ENCODE measurements at regions not wholly inside any gene's neighbourhood (a gene's known extent, or its start where the extent isn't known, plus 50 kb on each side); places are given as distances from the start of the nearest gene placed in this dataset.
"Not testable (repeated sequence)": the region's sequence is repeated elsewhere in the genome, so short reads cannot be mapped to it uniquely, and the experiment has no call there.

GRCh38 chr4:29326004-29326403 is 1394.2 kb upstream of the PCDH7 start:
- H3K4me3 Mint-ChIP-seq = no peak overlapping the region
- H3K4me1 Mint-ChIP-seq = no peaks in the 10 kb centered on the region
- no peak overlapping the region for H3K4me3 ChIP-seq (ENCODE audit: low read length in 2 of 2)
- H3K36me3 Mint-ChIP-seq = no peaks in the 10 kb centered on the region
- POLR2A ChIA-PET (ENCODE audit: partially characterized antibody) = no interaction called here
- DNase-seq = no peak
- CTCF ChIA-PET (ENCODE audit: partially characterized antibody) = no interaction called here
- no peaks in the 10 kb centered on the region for H3K27me3 ChIP-seq (ENCODE audit: insufficient read depth, low read length)
- H3K9me3 ChIP-seq (ENCODE audit: control insufficient read depth in 1 of 2, low read length in 2 of 2) = peaks cover 0 to 5% of the 10 kb centered on the region in 2 donors
- H3K4me1 ChIP-seq (ENCODE audit: insufficient read depth, low read length) = no peaks in the 10 kb centered on the region
- peaks cover 3 to 19% (median 9%) of the 10 kb centered on the region in 8 donors for H3K9me3 Mint-ChIP-seq
- intact Hi-C loops (cut with micrococcal nuclease) = no loop called here
- no peak overlapping the region for H3K27ac ChIP-seq (ENCODE audit: low read depth, low read length)
- no peaks in the 10 kb centered on the region for H3K27me3 Mint-ChIP-seq
- no peaks in the 10 kb centered on the region for H3K36me3 ChIP-seq (ENCODE audit: insufficient read depth, low read length)
- H3K27ac Mint-ChIP-seq = no peak overlapping the region

- POLR2A ChIA-PET (ENCODE audit: partially characterized antibody) = no interaction called here
- H3K9me3 Mint-ChIP-seq = peaks cover 2 to 18% (median 11%) of the 10 kb centered on the region in 8 donors
- no peaks in the 10 kb centered on the region for H3K36me3 ChIP-seq (ENCODE audit: insufficient read depth, low read length)
- CTCF ChIA-PET (ENCODE audit: partially characterized antibody) = no interaction called here
- H3K27ac ChIP-seq (ENCODE audit: low read depth, low read length) = no peak overlapping the region
- H3K9me3 ChIP-seq (ENCODE audit: control insufficient read depth in 1 of 2, low read length in 2 of 2) = peaks cover 0 to 5% of the 10 kb centered on the region in 2 donors
- H3K4me1 ChIP-seq (ENCODE audit: insufficient read depth, low read length) = no peaks in the 10 kb centered on the region
- no peaks in the 10 kb centered on the region for H3K4me1 Mint-ChIP-seq
- H3K4me3 Mint-ChIP-seq = no peak overlapping the region
- H3K27ac Mint-ChIP-seq = no peak overlapping the region
- H3K4me3 ChIP-seq (ENCODE audit: low read length in 2 of 2) = no peak overlapping the region
- H3K27me3 Mint-ChIP-seq = no peaks in the 10 kb centered on the region
- H3K27me3 ChIP-seq (ENCODE audit: insufficient read depth, low read length) = no peaks in the 10 kb centered on the region
- no peaks in the 10 kb centered on the region for H3K36me3 Mint-ChIP-seq
- intact Hi-C loops (cut with micrococcal nuclease) = no loop called here
- no peak for DNase-seq
Observed at GRCh38 chr4:29326816-29327215, 1393.4 kb upstream of the PCDH7 start.

- H3K9me3 ChIP-seq (ENCODE audit: control insufficient read depth in 1 of 2, low read length in 2 of 2) = no peaks in the 10 kb centered on the region
- Mint-ChIP-seq H3K27ac (no peak overlapping the region), H3K9me3 (peaks cover 2 to 22% (median 8%) of the 10 kb centered on the region in 8 donors), H3K4me3 (no peak overlapping the region), H3K27me3 (no peaks in the 10 kb centered on the region), H3K36me3 (no peaks in the 10 kb centered on the region), H3K4me1 (no peaks in the 10 kb centered on the region)
- DNase-seq = no peak
- H3K4me1 ChIP-seq (ENCODE audit: insufficient read depth, low read length) = no peaks in the 10 kb centered on the region
- intact Hi-C loops (cut with micrococcal nuclease) = no loop called here
- CTCF ChIA-PET (ENCODE audit: partially characterized antibody) = no interaction called here
- POLR2A ChIA-PET (ENCODE audit: partially characterized antibody) = no interaction called here
- H3K36me3 ChIP-seq (ENCODE audit: insufficient read depth, low read length) = no peaks in the 10 kb centered on the region
- no peaks in the 10 kb centered on the region for H3K27me3 ChIP-seq (ENCODE audit: insufficient read depth, low read length)
- H3K4me3 ChIP-seq (ENCODE audit: low read length in 2 of 2) = no peak overlapping the region
- H3K27ac ChIP-seq (ENCODE audit: low read depth, low read length) = no peak overlapping the region
Observed at GRCh38 chr4:29336861-29337260, 1383.3 kb upstream of the PCDH7 start.

GRCh38 chr4:29372971-29373370 is 1347.2 kb upstream of the PCDH7 start:
- no peaks in the 10 kb centered on the region for H3K4me1 Mint-ChIP-seq
- Histone ChIP-seq H3K4me1 (ENCODE audit: insufficient read depth, low read length) (no peaks in the 10 kb centered on the region), H3K4me3 (ENCODE audit: low read length in 2 of 2) (no peak overlapping the region), H3K27ac (ENCODE audit: low read depth, low read length) (no peak overlapping the region), H3K9me3 (ENCODE audit: control insufficient read depth in 1 of 2, low read length in 2 of 2) (no peaks in the 10 kb centered on the region), H3K27me3 (ENCODE audit: insufficient read depth, low read length) (no peaks in the 10 kb centered on the region), H3K36me3 (ENCODE audit: insufficient read depth, low read length) (no peaks in the 10 kb centered on the region)
- ChIA-PET CTCF (ENCODE audit: partially characterized antibody) (no interaction called here), POLR2A (ENCODE audit: partially characterized antibody) (no interaction called here)
- DNase-seq = no peak
- no peaks in the 10 kb centered on the region for H3K27me3 Mint-ChIP-seq
- no peak overlapping the region for H3K4me3 Mint-ChIP-seq
- no peak overlapping the region for H3K27ac Mint-ChIP-seq
- no peaks in the 10 kb centered on the region for H3K36me3 Mint-ChIP-seq
- H3K9me3 Mint-ChIP-seq = peaks cover 4 to 13% (median 5%) of the 10 kb centered on the region in 8 donors
- intact Hi-C loops (cut with micrococcal nuclease) = no loop called here

GRCh38 chr4:29375716-29376115 is 1344.5 kb upstream of the PCDH7 start:
- peaks cover 3 to 26% (median 6%) of the 10 kb centered on the region in 8 donors for H3K9me3 Mint-ChIP-seq
- H3K9me3 ChIP-seq (ENCODE audit: control insufficient read depth in 1 of 2, low read length in 2 of 2) = no peaks in the 10 kb centered on the region
- no peak overlapping the region for H3K4me3 Mint-ChIP-seq
- no peaks in the 10 kb centered on the region for H3K27me3 Mint-ChIP-seq
- H3K27me3 ChIP-seq (ENCODE audit: insufficient read depth, low read length) = no peaks in the 10 kb centered on the region
- DNase-seq = no peak
- no peaks in the 10 kb centered on the region for H3K36me3 Mint-ChIP-seq
- H3K4me1 ChIP-seq (ENCODE audit: insufficient read depth, low read length) = no peaks in the 10 kb centered on the region
- H3K4me1 Mint-ChIP-seq = no peaks in the 10 kb centered on the region
- POLR2A ChIA-PET (ENCODE audit: partially characterized antibody) = no interaction called here
- CTCF ChIA-PET (ENCODE audit: partially characterized antibody) = no interaction called here
- intact Hi-C loops (cut with micrococcal nuclease) = no loop called here
- no peaks in the 10 kb centered on the region for H3K36me3 ChIP-seq (ENCODE audit: insufficient read depth, low read length)
- H3K4me3 ChIP-seq (ENCODE audit: low read length in 2 of 2) = no peak overlapping the region
- H3K27ac ChIP-seq (ENCODE audit: low read depth, low read length) = no peak overlapping the region
- H3K27ac Mint-ChIP-seq = no peak overlapping the region

GRCh38 chr4:29378237-29378636 is 1341.9 kb upstream of the PCDH7 start:
- H3K27me3 Mint-ChIP-seq; H3K4me1 Mint-ChIP-seq; H3K4me3 ChIP-seq (ENCODE audit: low read length in 2 of 2); DNase-seq; H3K27ac Mint-ChIP-seq; POLR2A ChIA-PET (ENCODE audit: partially characterized antibody); H3K4me1 ChIP-seq (ENCODE audit: insufficient read depth, low read length); H3K36me3 ChIP-seq (ENCODE audit: insufficient read depth, low read length); H3K27me3 ChIP-seq (ENCODE audit: insufficient read depth, low read length); H3K4me3 Mint-ChIP-seq; H3K27ac ChIP-seq (ENCODE audit: low read depth, low read length); intact Hi-C loops (cut with micrococcal nuclease); H3K36me3 Mint-ChIP-seq; CTCF ChIA-PET (ENCODE audit: partially characterized antibody); H3K9me3 ChIP-seq (ENCODE audit: control insufficient read depth in 1 of 2, low read length in 2 of 2): not testable (repeated sequence)
- peaks cover 0 to 23% (median 6%) of the 10 kb centered on the region in 8 donors for H3K9me3 Mint-ChIP-seq

- H3K27me3 ChIP-seq (ENCODE audit: insufficient read depth, low read length) = no peaks in the 10 kb centered on the region
- Mint-ChIP-seq H3K4me1 (no peaks in the 10 kb centered on the region), H3K36me3 (no peaks in the 10 kb centered on the region), H3K27ac (no peak overlapping the region), H3K4me3 (no peak overlapping the region), H3K27me3 (no peaks in the 10 kb centered on the region), H3K9me3 (peaks cover 3 to 30% (median 23%) of the 10 kb centered on the region in 8 donors)
- ChIA-PET POLR2A (ENCODE audit: partially characterized antibody) (no interaction called here), CTCF (ENCODE audit: partially characterized antibody) (no interaction called here)
- intact Hi-C loops (cut with micrococcal nuclease) = no loop called here
- no peaks in the 10 kb centered on the region for H3K9me3 ChIP-seq (ENCODE audit: control insufficient read depth in 1 of 2, low read length in 2 of 2)
- no peak overlapping the region for H3K27ac ChIP-seq (ENCODE audit: low read depth, low read length)
- no peaks in the 10 kb centered on the region for H3K36me3 ChIP-seq (ENCODE audit: insufficient read depth, low read length)
- no peaks in the 10 kb centered on the region for H3K4me1 ChIP-seq (ENCODE audit: insufficient read depth, low read length)
- no peak overlapping the region for H3K4me3 ChIP-seq (ENCODE audit: low read length in 2 of 2)
- DNase-seq = no peak
Observed at GRCh38 chr4:29390921-29391320, 1329.2 kb upstream of the PCDH7 start.

- Mint-ChIP-seq H3K4me3 (no peak overlapping the region), H3K9me3 (peaks cover 0 to 18% (median 8%) of the 10 kb centered on the region in 8 donors), H3K4me1 (no peaks in the 10 kb centered on the region), H3K36me3 (no peaks in the 10 kb centered on the region), H3K27me3 (no peaks in the 10 kb centered on the region), H3K27ac (no peak overlapping the region)
- no peak for DNase-seq
- CTCF ChIA-PET (ENCODE audit: partially characterized antibody) = no interaction called here
- Histone ChIP-seq H3K27ac (ENCODE audit: low read depth, low read length) (no peak overlapping the region), H3K27me3 (ENCODE audit: insufficient read depth, low read length) (no peaks in the 10 kb centered on the region), H3K9me3 (ENCODE audit: control insufficient read depth in 1 of 2, low read length in 2 of 2) (no peaks in the 10 kb centered on the region), H3K4me1 (ENCODE audit: insufficient read depth, low read length) (no peaks in the 10 kb centered on the region), H3K4me3 (ENCODE audit: low read length in 2 of 2) (no peak overlapping the region), H3K36me3 (ENCODE audit: insufficient read depth, low read length) (no peaks in the 10 kb centered on the region)
- POLR2A ChIA-PET (ENCODE audit: partially characterized antibody) = no interaction called here
- intact Hi-C loops (cut with micrococcal nuclease) = no loop called here
Observed at GRCh38 chr4:29405116-29405515, 1315.1 kb upstream of the PCDH7 start.

Data from CD4-positive, alpha-beta memory T cell (primary cell).